Stimulated activated CD8-positive, alpha-beta memory T cell treated with anti-CD3 and anti-CD28 coated beads, Interleukin-12 subunit alpha, Interleukin-12 subunit beta, amount 100 ng/mL, for 1 hour (primary cell): ENCODE measurements at regions not wholly inside any gene's neighbourhood (a gene's known extent, or its start where the extent isn't known, plus 50 kb on each side); places are given as distances from the start of the nearest gene placed in this dataset.

Experiments used
- DNase-seq: peaks from one replicate; pipeline ENCODE4 v3.0.0-alpha.2; 2020; ENCODE audit warnings: low read depth

- DNase-seq: no peak
Observed at GRCh38 chr2:88281302-88282217, 111.4 kb downstream of the THNSL2 start.

DNA sequence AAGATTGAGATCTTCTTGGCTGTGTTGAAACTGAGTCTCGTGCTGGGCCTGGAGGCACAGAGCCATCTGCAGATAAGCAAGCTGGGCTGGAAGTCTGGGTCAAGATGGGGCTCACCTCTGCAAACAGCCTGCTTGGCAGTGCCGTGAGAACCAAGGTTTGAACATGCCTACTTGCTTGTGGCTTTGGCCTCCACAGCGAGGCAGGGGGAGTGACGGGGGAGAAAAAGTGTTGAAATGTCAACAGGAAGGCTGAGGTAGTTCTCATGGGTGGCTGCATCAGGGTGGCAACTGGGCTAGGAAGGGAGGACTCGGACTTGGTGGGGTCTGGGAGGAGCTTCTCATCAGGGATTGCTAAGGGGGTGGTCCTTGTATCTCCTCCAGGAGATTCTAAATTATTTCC lies 99.7 kb downstream of the THNSL2 start:
- no peak for DNase-seq

GRCh38 chr2:88265352-88266303 lies 95.5 kb downstream of the THNSL2 start:
- DNase-seq: no peak

DNA sequence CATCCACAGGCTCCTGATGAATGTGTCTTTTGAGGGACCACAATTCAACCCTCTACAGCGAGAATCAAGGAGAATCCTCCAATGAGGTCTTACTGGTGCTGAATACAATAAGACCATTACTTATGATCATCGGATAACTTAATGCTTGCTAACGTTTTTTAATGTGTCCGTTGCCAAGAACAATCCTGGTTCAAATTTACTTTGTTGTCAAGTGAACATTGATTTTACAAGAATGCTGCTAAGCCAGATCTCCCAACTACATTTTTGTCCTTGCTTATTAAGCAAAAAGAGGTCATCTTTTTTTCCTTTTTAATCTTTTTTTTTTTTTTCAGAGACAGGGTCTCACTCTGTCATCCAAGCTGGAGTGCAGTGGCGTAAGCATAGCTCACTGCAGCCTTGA lies 93.7 kb downstream of the THNSL2 start:
- DNase-seq: no peak

GRCh38 chr2:88261725-88262124 lies 91.6 kb downstream of the THNSL2 start:
- no peak for DNase-seq

DNA sequence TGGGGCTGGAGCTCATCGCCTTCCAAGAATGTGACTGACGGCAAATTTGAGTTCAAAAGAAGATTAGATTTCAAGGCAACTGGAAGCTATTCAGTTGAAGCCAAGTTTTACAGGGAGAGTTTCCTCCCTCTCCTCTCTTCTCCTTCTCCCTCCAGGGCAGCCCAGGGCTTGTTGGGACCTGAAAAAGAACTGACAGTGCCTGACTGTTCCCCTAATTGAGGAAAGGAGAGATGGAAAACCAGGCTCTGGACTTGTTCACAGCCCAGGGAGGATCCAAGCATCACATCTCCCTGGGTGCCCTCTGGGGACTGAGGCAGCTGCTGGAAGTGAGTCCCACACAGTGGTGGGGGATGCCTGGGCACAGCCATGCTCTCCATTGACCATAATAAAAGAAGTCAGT lies 88.1 kb downstream of the THNSL2 start:
- no peak for DNase-seq

DNA sequence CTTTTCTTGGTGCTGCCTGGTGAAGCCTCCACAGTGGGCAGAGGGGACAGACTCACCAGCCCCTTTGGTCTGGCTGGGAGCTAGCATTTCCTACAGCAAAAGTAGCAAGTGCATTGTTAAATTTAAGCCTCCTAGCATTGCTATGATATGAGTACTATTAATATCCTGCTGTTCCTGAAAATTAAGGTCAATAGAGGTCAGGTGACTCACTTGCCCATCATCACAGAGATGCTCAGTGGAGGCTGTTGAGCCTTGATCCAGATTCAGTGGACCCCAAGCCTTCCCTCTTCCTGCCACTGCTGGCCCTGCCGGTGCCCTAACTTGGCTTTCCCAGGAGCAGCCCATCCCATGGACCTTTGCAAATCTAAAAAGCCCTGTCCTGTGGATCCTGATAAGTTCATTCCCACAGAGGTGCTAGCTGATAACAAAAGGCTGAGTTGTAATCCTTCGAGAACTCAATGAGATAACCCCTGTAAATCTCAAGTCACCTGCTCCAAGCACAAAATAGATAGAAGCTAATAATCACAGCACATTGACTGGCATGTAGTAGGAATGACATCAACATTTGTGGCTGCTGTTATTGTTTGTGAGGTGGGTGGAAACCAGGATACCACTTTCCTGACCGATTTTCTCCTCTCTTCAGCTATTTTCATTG lies 84.4 kb downstream of the THNSL2 start:
- no peak for DNase-seq

- no peak for DNase-seq
Observed at GRCh38 chr2:88253997-88254396, 83.9 kb downstream of the THNSL2 start.

GRCh38 chr2:88253375-88253774 lies 83.2 kb downstream of the THNSL2 start:
- DNase-seq: no peak

GRCh38 chr2:88252646-88253045 lies 82.5 kb downstream of the THNSL2 start:
- no peak for DNase-seq

GRCh38 chr2:88252111-88252510 lies 82.0 kb downstream of the THNSL2 start:
- DNase-seq: no peak

GRCh38 chr2:88250404-88250803 lies 80.3 kb downstream of the THNSL2 start:
- no peak for DNase-seq

- no peak for DNase-seq
Observed at GRCh38 chr2:88248280-88248828, 78.2 kb downstream of the THNSL2 start.

DNA sequence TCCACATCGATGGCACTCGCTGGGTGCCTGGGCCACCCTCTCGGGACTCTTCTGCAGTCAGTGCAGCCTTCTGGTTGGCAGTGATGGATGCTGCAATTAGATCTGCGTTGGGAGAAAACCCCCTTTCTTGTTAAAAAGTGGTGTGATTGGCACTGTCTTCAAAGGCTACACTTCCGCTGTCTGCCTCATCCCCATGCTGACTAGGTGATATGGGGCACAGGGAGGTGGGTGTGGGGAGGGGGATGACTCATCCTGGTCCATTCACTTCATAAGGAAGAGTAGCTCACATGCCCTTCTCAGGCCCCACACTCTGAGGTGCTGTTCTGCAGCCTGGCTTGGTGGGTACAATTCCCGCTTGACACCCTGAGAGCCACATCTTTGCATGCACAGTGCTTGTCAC lies 77.4 kb downstream of the THNSL2 start:
- DNase-seq: no peak

DNA sequence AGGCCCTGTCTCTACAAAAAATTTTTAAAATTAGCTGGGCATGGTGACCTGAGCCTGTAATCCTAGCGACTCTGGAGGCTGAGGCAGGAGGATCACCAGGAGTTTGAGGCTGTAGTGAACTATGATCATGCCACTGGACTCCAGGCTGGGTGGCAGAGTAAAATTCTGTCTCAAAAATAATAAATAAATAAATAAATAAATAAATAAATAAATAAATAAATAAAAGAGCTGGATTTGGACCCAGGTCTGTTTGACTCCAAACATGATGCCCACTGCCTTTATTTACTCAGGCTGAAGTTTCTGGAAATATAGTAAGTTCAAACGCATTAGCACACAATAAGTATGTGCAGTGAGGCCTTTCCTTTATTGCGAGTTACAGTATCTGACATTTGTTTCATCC lies 75.0 kb downstream of the THNSL2 start:
- DNase-seq: no peak

GRCh38 chr2:88239781-88240180 lies 69.6 kb downstream of the THNSL2 start:
- no peak for DNase-seq

DNA sequence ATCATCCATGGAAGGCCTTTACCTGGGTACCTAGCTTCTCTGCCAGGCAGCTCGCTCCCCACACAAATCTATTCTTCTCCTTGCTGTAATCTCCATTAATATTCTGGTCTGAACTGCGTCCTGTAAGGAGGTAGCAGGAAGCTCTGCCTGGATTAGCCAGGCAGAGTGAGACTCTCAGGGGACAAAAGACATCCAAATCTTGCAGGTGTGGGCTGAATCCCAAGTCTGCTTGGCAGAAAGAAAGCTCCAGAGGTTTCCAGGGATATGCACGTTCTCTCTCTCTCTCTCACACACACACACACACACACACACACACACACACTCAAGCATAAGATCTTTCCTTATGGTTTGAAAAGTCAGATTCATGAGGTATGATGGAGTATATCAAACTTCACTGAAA lies 66.5 kb downstream of the THNSL2 start:
- no peak for DNase-seq
